Epithelial cell of esophagus (primary cell): ENCODE measurements at regions not wholly inside any gene's neighbourhood (a gene's known extent, or its start where the extent isn't known, plus 50 kb on each side); places are given as distances from the start of the nearest gene placed in this dataset.
A peak's percentile ranks its signal among the peaks of the same experiment; 100 is the strongest.

Experiments used
- DNase-seq: peaks from one replicate; pipeline ENCODE4 v3.0.0; 2010; ENCODE audit warnings: low read depth
- H3K4me3 ChIP-seq: 2 replicates; pipeline ENCODE4 v1.5.1; 2011; ENCODE audit warnings: mild to moderate bottlenecking, low read length, control low read depth
- TF ChIP-seq, protein P1 (sequence below): IDR thresholded peaks from 2 replicates; pipeline ENCODE4 v1.5.1; 2011; ENCODE audit warnings: low read depth, mild to moderate bottlenecking, low read length, control low read depth, inconsistent platforms; ENCODE audit not compliant: insufficient read depth; ENCODE audit errors: missing control alignments

GRCh38 chr18:65265761-65266160 is 485.1 kb upstream of the CDH7 start:
- H3K4me3 ChIP-seq, result no peak overlapping the region
- TF ChIP-seq, protein P1, sequence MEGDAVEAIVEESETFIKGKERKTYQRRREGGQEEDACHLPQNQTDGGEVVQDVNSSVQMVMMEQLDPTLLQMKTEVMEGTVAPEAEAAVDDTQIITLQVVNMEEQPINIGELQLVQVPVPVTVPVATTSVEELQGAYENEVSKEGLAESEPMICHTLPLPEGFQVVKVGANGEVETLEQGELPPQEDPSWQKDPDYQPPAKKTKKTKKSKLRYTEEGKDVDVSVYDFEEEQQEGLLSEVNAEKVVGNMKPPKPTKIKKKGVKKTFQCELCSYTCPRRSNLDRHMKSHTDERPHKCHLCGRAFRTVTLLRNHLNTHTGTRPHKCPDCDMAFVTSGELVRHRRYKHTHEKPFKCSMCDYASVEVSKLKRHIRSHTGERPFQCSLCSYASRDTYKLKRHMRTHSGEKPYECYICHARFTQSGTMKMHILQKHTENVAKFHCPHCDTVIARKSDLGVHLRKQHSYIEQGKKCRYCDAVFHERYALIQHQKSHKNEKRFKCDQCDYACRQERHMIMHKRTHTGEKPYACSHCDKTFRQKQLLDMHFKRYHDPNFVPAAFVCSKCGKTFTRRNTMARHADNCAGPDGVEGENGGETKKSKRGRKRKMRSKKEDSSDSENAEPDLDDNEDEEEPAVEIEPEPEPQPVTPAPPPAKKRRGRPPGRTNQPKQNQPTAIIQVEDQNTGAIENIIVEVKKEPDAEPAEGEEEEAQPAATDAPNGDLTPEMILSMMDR, result no peak
- no peak for DNase-seq

GRCh38 chr18:65260030-65260429 is 490.8 kb upstream of the CDH7 start:
- TF ChIP-seq, protein P1, result no peak
- DNase-seq, result no peak
- H3K4me3 ChIP-seq, result no peak overlapping the region

DNA sequence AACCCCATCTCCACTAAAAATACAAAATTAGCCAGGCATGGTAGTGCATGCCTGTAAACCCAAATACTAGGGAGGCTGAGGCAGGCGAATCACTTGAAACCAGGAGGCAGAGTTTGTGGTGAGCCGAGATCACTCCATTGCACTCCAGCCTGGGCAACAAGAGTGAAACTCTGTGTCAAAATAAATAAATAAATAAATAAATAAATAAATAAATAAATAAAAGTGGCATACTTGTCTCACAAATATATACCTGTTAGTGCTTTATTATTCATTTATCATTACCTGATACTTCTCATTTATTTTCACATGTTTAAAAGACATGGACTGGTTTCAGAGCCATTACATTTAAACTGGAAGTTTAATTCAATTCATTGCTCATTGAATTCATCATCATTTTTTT is 491.4 kb upstream of the CDH7 start:
- H3K4me3 ChIP-seq, result no peak overlapping the region
- TF ChIP-seq, protein P1, result no peak
- DNase-seq, result no peak

DNA sequence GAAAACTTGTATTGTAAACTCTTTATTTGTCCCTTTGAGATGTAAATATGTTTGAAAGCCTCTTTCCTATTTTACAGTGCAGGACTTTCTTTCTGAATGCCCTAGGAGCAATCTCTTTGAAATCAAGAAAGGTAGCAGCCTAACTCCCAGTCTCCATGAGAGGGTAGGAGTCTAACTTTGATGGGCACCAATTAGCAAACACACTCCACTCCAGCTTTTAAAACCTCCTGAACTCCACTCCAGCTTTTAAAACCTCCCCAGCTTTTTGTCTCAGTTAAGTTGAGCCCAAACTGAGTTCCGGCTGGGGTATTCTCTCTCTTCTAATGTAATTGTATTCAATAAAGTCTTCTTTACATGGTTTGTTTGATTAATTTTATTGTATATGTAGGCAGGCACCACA is 493.7 kb upstream of the CDH7 start:
- TF ChIP-seq, protein P1, result no peak
- no peak overlapping the region for H3K4me3 ChIP-seq
- DNase-seq, result no peak

DNA sequence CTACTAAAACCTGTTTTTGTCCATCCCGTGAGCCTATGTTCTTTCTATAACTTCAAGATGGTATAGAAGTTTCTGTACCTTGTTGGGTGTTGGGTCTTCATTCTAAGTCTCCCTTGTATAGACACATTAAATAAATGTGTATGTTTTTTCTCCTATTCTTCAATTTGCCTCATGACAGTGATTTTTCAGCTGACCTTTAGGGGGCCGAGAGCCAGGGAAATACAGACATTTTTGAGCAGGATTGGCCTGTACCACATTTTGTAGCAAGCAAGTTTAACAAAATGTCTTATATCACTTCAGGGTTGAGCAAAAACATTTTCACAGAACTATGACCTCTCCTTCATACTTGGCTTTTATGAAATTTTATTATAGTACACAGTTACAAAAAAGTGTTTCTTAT is 495.4 kb upstream of the CDH7 start:
- TF ChIP-seq, protein P1, result no peak
- no peak for DNase-seq
- no peak overlapping the region for H3K4me3 ChIP-seq

DNA sequence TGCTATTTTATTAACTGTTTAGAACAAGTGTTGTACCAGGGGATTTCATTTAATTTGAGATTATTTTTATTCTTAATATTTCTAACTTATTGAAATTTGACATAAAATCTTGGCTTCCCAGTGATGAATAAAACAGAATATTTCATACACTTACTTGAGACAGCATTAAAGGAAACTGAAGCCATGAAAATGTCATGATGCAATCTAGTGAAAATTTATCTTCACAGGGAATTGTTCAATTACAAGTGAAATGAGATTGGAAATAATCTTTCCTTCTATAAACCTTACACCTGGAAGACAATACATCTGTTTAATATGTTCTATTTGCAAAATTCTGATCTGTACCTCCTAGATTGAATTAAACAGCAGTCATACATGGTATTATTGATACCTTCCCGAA is 511.0 kb upstream of the CDH7 start:
- TF ChIP-seq, protein P1, result no peak
- no peak overlapping the region for H3K4me3 ChIP-seq
- no peak for DNase-seq

GRCh38 chr18:65235966-65236624 is 514.7 kb upstream of the CDH7 start:
- TF ChIP-seq, protein P1, result no peak
- no peak overlapping the region for H3K4me3 ChIP-seq
- peak; percentile 69 for DNase-seq
